ENCODE measurements at regions not wholly inside any gene's neighbourhood (a gene's known extent, or its start where the extent isn't known, plus 50 kb on each side); places are given as distances from the start of the nearest gene placed in this dataset.

DNA sequence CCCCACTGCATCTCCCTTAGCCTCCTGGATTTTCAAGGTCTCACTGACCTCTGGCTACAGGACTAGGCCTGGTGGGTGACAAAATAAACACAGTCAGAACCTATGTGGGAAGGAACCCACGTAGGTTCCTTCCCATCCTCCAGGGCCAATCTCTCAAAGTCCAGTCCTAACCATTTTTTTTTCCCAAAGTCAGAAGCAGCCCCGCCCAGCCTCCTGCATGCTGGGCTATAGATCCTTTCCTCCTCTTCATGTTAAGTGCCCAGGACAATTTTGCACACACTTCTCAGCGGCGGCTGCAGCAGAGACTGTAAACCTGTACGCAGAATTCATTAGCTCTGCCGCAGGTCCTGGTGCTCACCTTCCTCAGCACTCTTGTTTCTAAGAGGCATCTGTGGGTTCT is 285.8 kb downstream of the NPIPA8 start:
- DNase-seq: no peak

DNA sequence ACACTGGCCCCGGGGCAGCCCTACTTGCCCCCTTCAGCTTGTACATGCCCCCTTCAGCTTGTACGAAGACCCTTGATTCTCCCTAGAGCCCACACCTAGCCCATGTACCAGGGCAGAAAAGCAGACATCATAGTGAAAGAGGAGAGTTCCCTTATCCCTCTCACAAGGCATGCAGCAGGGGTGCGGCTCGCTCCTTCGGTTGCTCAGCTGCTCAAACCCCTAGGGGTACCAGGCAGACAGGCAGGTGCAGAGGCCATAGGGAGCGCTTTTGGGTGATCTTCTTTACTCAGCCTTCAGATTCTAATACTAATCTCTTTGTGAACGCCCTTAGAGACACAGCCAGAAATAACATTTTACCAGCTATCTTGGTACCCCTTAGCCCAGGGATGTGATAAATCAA is 286.3 kb downstream of the NPIPA8 start:
- DNase-seq: no peak

DNA sequence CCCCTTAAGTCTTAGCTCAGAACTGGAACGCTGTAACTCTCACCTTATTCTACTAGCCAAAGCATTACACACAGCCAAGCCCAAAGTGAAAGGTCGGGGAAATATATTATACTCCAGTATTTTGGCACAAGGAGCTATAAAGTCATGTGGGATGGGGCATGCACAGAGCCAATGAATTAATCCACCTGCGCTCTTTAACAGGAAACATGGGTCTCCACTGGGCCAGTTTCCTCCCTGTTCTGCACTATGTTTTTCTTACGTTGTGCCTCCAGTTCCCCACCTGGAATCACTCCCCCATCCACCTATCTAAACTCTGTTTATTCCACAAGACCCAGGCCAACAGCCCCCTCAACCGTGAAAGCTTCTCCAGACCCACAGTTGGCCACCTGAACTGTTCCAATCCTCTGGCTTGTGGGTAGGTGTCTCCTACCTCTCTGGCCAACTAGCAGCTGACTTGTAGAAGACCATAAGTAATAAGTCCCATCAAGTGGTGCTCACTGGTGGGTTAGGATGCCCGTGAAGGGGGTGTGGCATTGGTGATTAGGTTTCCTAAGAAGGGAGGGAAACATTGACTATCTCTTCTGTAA is 286.9 kb downstream of the NPIPA8 start:
- DNase-seq: no peak

DNA sequence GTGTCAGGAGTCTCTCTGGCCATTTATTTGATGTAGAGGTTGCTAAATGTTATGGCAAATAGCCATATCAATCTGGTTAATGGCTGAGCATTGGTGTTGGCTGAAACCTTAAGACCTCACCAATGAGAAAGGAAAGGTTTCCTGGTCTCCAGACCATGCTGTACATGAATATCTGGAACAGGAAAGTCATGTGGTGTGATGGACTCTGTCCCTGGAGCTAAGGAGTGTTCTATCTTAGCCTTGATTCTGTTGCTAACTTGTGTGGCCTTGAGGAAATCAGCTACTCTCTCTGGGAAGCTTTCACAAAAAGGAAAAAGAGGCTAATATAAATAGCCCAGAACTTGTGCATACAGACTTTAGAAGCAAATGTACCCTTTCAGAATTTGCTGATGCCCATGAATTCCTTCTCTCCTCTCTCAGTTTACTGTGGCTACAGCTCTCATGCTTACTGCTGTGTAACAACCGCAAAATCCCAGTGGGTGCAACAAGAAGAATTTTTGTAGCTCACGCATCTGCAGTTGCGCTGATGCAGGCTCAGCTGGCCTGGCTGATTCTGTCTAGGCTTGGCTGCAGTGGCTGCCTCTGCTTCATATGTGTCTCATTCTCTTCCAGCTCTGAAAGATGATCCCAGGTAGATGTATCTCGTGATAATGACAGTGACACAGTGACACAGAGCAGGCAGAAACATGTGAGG is 287.5 kb downstream of the NPIPA8 start:
- DNase-seq: no peak

DNA sequence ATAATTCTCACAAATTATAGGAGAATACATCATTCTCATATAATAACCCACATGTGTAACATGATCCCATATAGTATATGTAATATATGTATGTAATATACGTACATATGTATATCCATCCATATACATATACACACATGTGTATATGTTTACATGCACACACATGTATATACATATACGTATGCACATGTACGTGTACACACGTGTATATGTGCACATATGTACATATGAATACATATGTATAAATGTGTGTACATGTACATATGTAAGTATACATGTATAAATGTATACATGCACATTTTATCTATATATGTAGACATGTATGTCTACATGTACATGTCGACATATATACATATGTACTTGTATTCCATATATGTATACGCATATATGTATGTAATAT is 288.8 kb downstream of the NPIPA8 start:
- no peak for DNase-seq

DNA sequence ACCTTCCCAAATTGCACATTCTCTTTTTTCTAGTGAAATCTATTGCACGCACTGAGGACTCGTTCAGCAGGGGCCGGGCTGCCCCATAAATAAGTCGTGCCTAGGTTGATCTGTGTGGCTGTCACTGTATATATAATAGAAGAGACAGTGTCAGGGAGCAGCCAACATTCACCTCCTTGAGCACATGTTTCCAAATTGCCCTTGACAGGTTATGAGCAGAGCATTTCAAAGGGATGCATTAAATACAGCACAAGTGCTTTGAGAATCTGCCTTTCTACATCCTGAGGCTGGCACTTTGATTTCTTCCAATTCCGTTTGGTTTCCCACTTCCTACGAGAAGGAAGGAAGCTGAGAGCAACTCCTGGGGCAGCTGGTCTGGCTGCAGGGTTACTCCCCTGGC is 291.2 kb downstream of the NPIPA8 start:
- no peak for DNase-seq

DNA sequence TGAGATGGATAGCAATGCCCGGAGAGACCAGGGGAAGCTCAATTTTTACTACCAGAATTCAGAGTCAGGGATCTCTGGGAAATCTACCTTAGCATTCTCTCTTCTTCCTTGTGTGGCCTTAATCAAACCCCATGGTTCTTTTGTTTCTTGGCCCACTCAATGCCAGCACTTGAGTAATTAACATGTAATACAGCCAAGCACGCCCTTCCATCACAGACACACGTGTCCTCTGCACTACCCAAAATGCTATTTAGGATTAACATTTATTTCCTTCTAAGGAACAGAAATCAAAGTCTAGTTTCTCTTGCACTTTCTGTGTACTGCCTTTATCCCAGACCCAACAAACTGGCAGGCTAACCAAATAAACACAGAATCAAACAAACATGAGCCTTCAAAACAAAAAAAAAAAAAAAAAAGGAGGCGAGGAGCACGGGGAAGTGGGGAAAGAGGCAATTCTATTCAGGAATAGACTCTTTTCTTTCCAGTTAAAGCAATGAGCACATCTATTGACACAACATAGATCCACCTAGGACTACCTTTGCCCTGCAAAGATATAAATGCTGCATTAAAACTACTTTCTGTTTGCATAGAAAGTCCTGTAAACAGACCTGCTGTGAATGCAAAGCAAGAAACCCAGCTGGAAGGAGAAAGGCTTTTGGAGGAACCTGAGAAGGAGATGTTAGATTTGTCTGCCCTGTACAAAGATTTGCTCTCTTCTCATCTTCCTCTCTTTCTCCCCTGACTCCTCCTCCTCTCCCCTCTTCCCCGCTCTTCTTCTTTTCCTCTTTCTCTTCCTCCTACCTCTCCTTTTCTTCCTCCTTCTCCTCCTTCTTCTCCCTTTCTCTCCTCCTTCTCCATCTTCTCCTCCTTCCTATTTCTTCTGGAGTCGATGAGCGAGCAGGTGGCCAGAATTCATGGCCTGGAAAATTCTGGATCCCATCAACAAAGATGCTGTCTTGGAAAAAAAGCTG is 294.4 kb downstream of the NPIPA8 start:
- no peak for DNase-seq

DNA sequence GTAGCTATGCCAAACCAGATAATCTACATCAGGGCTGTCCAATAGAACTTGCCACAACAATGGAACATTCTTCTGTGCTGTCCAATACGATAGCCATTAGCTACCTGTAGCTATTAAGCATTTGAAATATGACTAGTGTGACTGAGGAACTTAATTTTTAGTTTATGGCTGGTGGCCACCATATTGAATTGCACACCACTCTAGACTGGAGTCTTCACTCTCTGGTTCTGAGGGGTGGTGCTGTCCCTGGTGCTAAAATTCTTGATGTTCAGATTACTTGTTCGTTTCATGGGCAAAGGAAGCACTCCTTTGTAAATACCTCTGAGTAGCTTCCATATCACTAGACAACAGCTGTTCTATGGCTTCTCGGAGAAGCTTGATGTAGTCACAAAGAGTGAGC is 296.6 kb downstream of the NPIPA8 start:
- no peak for DNase-seq

DNA sequence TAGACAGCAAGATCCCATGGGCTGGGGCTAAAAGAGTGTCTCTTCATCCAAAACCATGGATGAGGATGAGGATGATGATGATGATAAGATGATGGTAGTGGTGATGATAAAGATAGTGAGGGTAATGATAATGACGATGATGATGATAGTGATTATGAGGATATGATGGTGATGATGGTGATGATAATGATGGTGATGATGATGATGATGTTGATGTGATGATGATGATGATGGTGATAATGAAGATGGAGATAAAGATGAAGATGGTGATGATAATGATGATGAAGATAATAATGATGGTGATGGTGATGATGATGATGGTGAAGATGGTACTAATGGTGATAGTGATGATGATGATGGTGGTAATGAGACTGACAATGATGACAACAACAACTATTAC is 299.5 kb downstream of the NPIPA8 start:
- no peak for DNase-seq

DNA sequence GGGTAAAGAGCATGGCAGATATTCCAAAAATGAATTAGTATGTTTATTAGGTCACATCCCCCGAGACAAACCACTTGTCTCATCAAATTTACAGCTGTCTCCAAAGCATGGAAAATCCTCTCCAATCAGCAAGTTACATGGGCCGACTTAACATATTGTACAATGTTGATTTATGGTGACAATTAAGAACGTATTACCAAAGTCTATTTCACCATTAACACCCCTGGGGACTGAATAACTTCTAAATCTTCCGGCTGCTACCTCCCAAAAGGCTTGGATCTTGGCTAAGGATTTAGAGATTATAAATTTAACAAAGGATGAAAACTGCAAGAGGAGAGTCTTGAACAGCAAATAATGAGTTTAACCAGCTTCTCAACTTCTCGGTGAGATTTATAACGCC is 311.9 kb downstream of the NPIPA8 start:
- DNase-seq: no peak

DNA sequence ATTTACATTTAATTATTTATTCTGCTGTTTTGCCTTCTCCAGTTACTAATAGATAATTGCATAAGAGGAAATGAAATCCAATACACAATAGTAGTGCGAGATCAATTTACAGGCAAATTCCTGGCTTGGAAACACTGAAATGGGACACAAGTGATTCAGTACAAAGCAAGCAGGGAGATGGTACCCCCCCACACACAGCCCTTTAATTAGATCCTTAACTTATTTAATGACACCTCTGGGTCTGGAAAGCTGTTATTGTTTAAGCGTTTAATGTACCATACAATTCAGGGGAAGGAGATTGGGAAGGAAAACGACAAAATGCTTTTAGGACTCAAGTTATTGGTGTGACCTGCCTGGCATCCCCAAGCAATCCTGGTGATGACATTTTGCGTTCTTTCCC is 318.2 kb downstream of the NPIPA8 start:
- no peak for DNase-seq

DNA sequence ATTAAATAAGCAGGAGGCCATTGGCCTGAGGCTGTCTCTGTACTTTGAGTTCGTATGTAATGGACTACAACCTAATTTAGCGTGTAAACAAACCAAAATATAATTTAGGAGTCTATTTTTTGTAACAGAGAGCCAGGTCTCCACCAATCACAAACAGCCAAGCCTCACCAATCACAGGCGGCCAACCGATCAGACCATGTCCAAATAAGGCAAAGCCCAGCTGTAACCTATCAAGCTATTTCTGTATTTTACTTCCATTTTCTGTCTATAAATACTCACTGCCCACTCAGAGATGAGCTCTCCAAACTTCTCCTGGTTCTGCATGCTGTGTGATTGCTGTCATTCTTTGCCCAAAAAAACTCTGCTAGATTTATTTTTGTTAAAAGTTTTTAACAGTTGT is 322.7 kb downstream of the NPIPA8 start:
- no peak for DNase-seq

DNA sequence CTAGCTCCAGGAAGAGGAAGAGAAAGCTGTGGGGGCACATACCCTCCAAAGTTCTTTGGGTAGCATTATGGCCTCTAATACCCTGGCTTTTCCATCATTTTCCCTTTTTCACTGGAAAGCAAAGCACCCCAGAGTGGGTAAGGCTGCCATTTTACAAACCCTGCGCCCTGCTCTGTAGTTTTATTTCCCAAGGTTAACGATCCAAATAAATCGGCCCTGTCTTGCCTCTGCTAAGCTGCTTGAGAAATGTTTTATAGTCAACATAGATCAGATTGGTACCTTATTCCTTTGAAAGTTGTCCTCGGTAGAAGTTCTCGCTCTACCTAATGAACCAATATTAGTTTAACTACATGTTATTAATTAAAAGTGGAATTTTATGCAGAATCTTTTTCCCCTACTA is 328.2 kb downstream of the NPIPA8 start:
- DNase-seq: no peak

DNA sequence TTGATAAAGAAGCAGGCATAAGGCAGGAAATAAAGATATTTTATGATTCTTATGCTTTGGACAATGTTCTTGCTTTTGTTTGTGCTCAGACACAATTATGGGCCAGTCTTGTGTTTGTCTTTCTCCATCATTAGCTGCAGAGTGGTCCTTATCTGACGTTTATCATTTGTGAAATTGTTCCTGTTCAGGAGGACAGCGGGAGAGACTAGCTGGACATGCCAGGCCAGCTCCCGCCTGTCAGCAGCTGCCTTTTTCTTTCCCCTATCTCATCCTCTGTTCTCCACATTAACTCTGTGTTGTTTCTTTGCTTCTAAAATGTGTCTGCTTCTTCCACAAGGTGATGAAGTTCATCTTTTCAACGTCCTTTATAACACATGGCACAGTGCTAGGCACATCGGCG is 333.5 kb downstream of the NPIPA8 start:
- DNase-seq: no peak

DNA sequence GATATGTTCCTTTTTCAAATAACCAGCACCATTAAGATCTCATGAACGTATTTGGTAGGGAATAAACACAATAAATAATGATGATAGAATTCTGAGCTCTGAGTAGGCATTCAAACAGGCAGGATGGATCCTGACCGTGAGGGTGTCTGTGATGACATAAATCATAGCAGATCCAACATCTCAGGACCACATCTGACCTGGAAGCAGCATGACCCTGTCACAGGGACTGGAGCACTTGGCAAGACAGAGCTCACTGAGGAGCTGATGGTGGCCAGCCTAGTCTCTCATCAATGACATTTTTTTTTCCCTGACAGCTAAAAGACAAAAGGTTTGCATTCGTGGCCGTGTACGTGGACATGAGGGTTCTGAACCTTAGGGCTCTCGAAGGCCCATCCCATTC is 337.5 kb downstream of the NPIPA8 start:
- no peak for DNase-seq

DNA sequence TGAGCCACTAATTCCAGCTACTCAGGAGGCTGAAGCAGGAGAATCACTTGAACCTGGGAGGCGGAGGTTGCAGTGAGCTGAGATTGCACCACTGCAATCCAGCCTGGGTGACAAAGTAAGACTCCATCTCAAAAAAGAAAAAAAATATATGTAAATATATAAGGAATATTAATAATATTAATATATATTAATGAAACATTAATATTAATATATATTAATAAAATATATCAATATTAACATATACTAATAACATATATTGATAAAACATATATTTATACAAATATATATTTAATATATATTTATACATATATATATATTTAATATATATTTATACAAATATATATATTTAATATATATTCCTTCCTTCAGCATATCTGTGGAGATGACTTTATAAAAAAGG is 338.0 kb downstream of the NPIPA8 start:
- DNase-seq: no peak

DNA sequence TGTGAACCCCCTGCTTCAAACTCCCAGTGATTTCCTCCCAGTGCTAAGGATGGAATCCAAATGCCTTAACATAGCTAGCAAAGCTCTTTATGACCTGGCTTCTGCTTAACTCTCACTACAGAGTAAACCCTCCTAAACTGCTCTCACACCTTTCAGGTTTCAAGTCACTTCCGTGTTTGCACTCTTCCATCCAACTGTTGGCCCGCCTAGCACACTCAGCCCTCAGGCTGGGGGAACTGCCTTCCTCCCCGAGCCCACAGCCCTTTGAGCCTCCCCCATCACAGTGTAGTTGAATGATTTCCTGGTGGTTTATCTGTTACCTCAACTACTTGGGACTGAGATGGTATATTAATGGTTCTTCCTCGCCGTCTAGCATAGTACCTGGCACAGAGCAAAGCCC is 342.5 kb downstream of the NPIPA8 start:
- no peak for DNase-seq

DNA sequence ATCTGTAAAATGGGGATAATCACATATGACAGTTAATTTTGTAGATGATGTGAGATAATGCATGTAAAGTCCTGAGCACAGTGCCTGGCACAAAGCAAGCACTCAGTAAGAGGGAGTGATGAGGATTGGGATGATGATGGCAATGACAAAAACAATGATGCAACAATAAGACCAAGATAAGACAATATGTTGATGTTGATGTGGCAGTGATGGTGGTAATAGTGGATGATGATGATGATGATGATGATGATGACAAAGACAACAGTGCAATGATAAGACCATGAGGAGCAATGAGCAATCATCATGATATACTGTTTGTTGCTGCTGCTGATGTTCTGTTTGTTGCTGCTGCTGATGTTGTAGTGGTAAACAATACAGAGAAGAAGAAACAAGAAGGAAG is 344.1 kb downstream of the NPIPA8 start:
- DNase-seq: no peak

DNA sequence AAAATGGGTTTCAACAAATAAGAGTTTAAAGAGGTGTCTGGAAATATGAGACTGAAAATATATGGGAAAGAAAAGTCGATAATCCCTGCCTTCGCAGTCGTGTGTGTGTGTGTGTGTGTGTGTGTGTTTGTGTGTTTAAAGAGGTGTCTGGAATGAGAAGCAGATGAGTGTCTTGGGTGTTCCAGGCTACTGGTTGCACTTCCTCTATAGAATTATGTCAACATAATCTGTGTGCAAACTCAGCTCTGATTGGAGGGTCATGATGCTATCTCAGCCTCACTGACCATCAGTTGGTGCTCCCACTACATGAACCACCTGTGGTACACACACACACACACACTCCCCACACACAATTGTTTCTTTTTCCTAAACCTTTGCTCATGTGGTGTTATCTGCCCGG is 347.3 kb downstream of the NPIPA8 start:
- DNase-seq: no peak

DNA sequence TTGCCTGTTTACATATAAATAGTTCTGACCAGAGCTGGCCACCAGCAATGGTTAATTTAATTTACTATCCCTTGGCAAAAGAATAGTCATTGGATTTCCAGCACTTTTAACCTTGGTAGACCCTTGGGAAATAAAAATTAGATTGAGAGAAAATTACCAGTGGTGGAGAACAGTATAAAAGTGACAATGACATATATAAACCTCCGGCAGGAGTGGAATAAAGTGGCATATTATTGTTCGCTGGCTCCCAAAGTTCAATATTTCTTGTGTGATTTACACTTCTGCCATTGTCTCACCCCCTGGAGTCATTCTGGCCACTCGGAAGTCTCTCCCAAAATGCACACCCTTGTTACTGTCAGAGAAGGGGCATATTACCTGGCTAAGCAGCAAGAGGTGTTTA is 347.7 kb downstream of the NPIPA8 start:
- DNase-seq: no peak

DNA sequence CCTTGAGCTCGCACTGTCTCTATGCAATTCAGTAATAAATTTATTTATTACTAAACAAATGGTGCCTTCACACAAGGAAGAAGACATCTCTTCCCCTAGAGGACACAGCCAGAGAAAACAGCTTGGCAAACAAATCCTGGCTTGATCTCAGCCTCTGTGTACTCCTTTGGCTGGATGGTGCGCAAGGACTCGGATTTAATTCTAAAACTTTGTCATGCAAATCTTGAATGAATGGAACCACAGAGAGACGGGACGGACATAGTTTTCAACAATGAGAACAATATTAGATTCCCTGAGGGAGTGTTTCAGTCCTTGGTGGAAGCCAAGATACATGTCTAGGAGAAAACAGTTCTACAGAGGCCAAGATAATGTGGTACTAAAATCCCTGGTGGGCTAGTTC is 349.5 kb downstream of the NPIPA8 start:
- DNase-seq: no peak

DNA sequence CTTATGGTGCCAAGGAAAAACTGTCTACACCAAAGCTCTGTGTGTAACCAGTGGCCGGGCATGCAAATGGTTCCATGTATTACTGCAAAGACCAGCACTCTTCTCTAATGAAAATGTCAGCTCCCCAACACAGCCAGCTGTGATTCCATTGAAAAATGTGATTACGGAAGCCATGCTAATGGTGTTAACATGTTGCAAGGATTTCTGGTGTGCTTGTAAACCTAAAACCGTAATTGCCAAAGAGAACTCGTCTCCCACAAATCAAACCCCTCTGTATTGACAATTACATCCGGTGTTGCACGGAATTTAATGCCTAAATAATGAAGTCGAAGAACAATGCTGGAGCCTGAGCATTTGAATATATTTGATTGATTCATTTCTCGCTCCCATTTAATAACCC is 351.7 kb downstream of the NPIPA8 start:
- no peak for DNase-seq

DNA sequence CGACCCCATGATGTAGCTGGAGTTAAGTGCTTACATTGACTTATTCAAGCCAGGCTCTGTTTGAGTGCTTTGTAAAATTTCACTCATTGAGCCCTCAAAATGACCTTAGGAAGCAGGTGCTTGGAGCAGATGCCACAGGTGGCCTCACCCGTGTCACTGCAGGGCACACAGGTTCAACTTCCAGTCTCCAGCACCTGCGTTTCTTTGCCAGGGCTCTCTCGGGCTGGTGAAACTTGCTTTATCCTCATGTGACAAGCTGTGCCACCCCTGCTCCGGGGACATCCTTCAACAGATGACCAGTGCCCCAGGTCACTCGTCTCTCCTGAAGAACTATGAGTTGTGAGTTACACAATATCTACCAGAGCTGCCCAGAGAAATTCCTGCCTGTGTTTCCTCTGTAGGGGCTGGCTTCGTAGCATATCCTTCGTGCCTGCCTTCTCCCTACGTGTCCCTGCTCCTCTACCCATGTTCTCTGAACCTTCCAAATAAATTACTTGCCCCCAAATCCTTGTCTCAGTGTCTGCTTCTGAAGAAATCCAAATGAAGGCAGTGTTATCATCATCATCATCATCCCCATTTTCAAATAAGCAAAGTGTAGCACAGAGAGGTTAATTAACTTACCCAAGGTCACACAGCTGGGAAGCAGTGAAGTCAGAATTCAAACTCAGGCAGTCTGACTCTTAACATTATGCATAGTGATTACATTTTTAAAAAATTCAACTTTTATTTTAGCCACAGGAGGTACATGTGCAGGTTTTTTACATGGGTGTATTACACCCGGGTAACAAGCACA is 352.5 kb downstream of the NPIPA8 start:
- no peak for DNase-seq

All from activated CD4-positive, CD25-positive, alpha-beta regulatory T cell (primary cell).